IMR-90 (cell line): ENCODE measurements at regions not wholly inside any gene's neighbourhood (a gene's known extent, or its start where the extent isn't known, plus 50 kb on each side); places are given as distances from the start of the nearest gene placed in this dataset.

Experiments used
- ATAC-seq: fragments of 200-7000 bp; cut with Tn5 transposase; 2 replicates; pipeline ENCODE4 v1.9.1; 2020; ENCODE audit warnings: low read depth, mild to moderate bottlenecking, moderate library complexity
- BruUV-seq: library from RNA; stranded (reverse); fragments of 400-500 nt; replicated peaks from 2 replicates; lab custom pipeline; 2021; lab: Mats Ljungman, UMichigan
- CTCF ChIA-PET: fragments of 300-600 bp; formaldehyde crosslinking; extraction: SDS; loops from one replicate; lab custom pipeline; 2021; ENCODE audit warnings: antibody characterized with exemption; lab: Yijun Ruan, JAX
- POLR2A ChIA-PET: fragments of 300-600 bp; sonication (Branson Sonifier 250); formaldehyde crosslinking; loops from one replicate; lab custom pipeline; 2022; ENCODE audit warnings: antibody characterized with exemption; ENCODE audit not compliant: unreplicated experiment; lab: Charles Lee
- DNase-seq: peaks from one replicate; pipeline ENCODE4 v3.0.0; 2013
- H2AFZ ChIP-seq: replicated peaks from 2 replicates; pipeline ENCODE3; 2013; ENCODE audit warnings: low read length, mild to moderate bottlenecking; ENCODE audit not compliant: poor library complexity
- H2AK5ac ChIP-seq: 2 replicates; pipeline ENCODE4 v1.6.1; 2013; ENCODE audit warnings: low read depth, low read length, inconsistent platforms
- H2AK9ac ChIP-seq: replicated peaks from 2 replicates; pipeline ENCODE3; 2013; ENCODE audit warnings: mild to moderate bottlenecking, low read depth, low read length, moderate library complexity; ENCODE audit not compliant: poor library complexity
- H2BK120ac ChIP-seq: 2 replicates; pipeline ENCODE4 v1.6.1; 2013; ENCODE audit warnings: low read depth, low read length, inconsistent platforms
- H2BK15ac ChIP-seq: 3 replicates; pipeline ENCODE4 v1.6.1; 2013; ENCODE audit warnings: low read depth, low read length, inconsistent platforms
- H2BK20ac ChIP-seq: 2 replicates; pipeline ENCODE4 v1.6.1; 2013; ENCODE audit warnings: low read depth, mild to moderate bottlenecking, inconsistent platforms, low read length, moderate library complexity
- H2BK5ac ChIP-seq: 2 replicates; pipeline ENCODE4 v1.6.1; 2013; ENCODE audit warnings: mild to moderate bottlenecking, low read depth, low read length, inconsistent platforms; ENCODE audit not compliant: poor library complexity, severe bottlenecking
- H3K14ac ChIP-seq: replicated peaks from 2 replicates; pipeline ENCODE4 v1.6.1; 2013; ENCODE audit warnings: low read depth, low read length, inconsistent platforms
- H3K18ac ChIP-seq: 2 replicates; pipeline ENCODE4 v1.6.1; 2013; ENCODE audit warnings: low read depth, low read length, control low read depth
- H3K23ac ChIP-seq: 2 replicates; pipeline ENCODE4 v1.6.1; 2013; ENCODE audit warnings: low read depth, low read length, inconsistent platforms
- H3K27ac ChIP-seq: 2 replicates; pipeline ENCODE4 v1.5.1; 2013; ENCODE audit warnings: mild to moderate bottlenecking, control low read depth, low read length; ENCODE audit not compliant: insufficient read depth
- H3K27me3 ChIP-seq: 2 replicates; pipeline ENCODE4 v1.6.1; 2013; ENCODE audit warnings: low read length; ENCODE audit not compliant: control insufficient read depth, insufficient read depth
- H3K36me3 ChIP-seq: 2 replicates; pipeline ENCODE4 v1.6.1; 2013; ENCODE audit warnings: low read length, mixed read lengths; ENCODE audit not compliant: control insufficient read depth, insufficient read depth
- H3K4ac ChIP-seq: 2 replicates; pipeline ENCODE4 v1.6.1; 2013; ENCODE audit warnings: low read depth, low read length, inconsistent platforms
- H3K4me1 ChIP-seq: 2 replicates; pipeline ENCODE4 v1.6.1; 2013; ENCODE audit warnings: low read length, mixed read lengths; ENCODE audit not compliant: control insufficient read depth, insufficient read depth
- H3K4me2 ChIP-seq: 2 replicates; pipeline ENCODE4 v1.6.1; 2013; ENCODE audit warnings: low read depth, mild to moderate bottlenecking, control low read depth, low read length, moderate library complexity
- H3K4me3 ChIP-seq: 2 replicates; pipeline ENCODE4 v1.5.1; 2013; ENCODE audit warnings: low read depth, mild to moderate bottlenecking, control low read depth, low read length, moderate library complexity; ENCODE audit not compliant: insufficient read depth
- H3K56ac ChIP-seq: 2 replicates; pipeline ENCODE4 v1.6.1; 2013; ENCODE audit warnings: low read length, inconsistent platforms; ENCODE audit not compliant: insufficient read depth; ENCODE audit errors: extremely low read depth
- H3K79me1 ChIP-seq, 2 experiments: 2 replicates each; pipeline ENCODE4 v1.6.1; 2013; ENCODE audit warnings: low read length in 2 of 2, inconsistent platforms in 1 of 2, low read depth in 1 of 2
- H3K9ac ChIP-seq: 2 replicates; pipeline ENCODE4 v1.6.1; 2013; ENCODE audit warnings: low read depth, low read length, control low read depth
- H3K9me1 ChIP-seq: 2 replicates; pipeline ENCODE4 v1.6.1; 2013; ENCODE audit warnings: low read length, inconsistent platforms; ENCODE audit not compliant: insufficient read depth
- H3K9me3 ChIP-seq: 2 replicates; pipeline ENCODE4 v1.6.1; 2013; ENCODE audit warnings: low read length; ENCODE audit not compliant: control insufficient read depth, insufficient read depth
- H4K20me1 ChIP-seq: 2 replicates; pipeline ENCODE4 v1.6.1; 2013; ENCODE audit warnings: low read length, inconsistent platforms; ENCODE audit not compliant: insufficient read depth
- H4K5ac ChIP-seq: 2 replicates; pipeline ENCODE4 v1.6.1; 2013; ENCODE audit warnings: mild to moderate bottlenecking, low read depth, low read length, control low read depth
- H4K8ac ChIP-seq, 2 experiments: 2 replicates each; pipeline ENCODE4 v1.6.1; 2013; ENCODE audit warnings: low read depth in 2 of 2, low read length in 2 of 2, control low read depth in 1 of 2, inconsistent platforms in 1 of 2
- H4K91ac ChIP-seq: 2 replicates; pipeline ENCODE4 v1.6.1; 2013; ENCODE audit warnings: low read depth, low read length, inconsistent platforms; ENCODE audit not compliant: insufficient read depth
- BHLHE40 ChIP-seq: fragments of 150-350 bp; IDR thresholded peaks from 2 replicates; pipeline ENCODE4 v1.6.1; 2016; ENCODE audit warnings: mild to moderate bottlenecking, low read depth, low read length
- CHD1 ChIP-seq: IDR thresholded peaks from 2 replicates; pipeline ENCODE4 v1.6.1; 2012; ENCODE audit warnings: low read depth, low read length, improper control_type of control experiment
- CTCF ChIP-seq: conservative IDR thresholded peaks from 2 replicates; pipeline ENCODE4 v1.5.1; 2012; ENCODE audit warnings: mild to moderate bottlenecking, low read depth, low read length, improper control_type of control experiment
- ELK1 ChIP-seq: fragments of 150-350 bp; IDR thresholded peaks from 2 replicates; pipeline ENCODE4 v1.6.1; 2016; ENCODE audit warnings: low read depth, mild to moderate bottlenecking, low read length, moderate library complexity, borderline replicate concordance
- MAFK ChIP-seq: IDR thresholded peaks from 2 replicates; pipeline ENCODE4 v1.6.1; 2012; ENCODE audit warnings: low read depth, low read length, improper control_type of control experiment
- MAZ ChIP-seq: IDR thresholded peaks from 2 replicates; pipeline ENCODE4 v1.6.1; 2012; ENCODE audit warnings: low read depth, mild to moderate bottlenecking, low read length, improper control_type of control experiment, moderate library complexity, borderline replicate concordance
- MXI1 ChIP-seq: IDR thresholded peaks from 2 replicates; pipeline ENCODE4 v1.6.1; 2012; ENCODE audit warnings: low read depth, mild to moderate bottlenecking, low read length, moderate library complexity, borderline replicate concordance
- POLR2A ChIP-seq: IDR thresholded peaks from 2 replicates; pipeline ENCODE4 v1.6.1; 2012; ENCODE audit warnings: mild to moderate bottlenecking, low read depth, low read length
- RAD21 ChIP-seq: IDR thresholded peaks from 2 replicates; pipeline ENCODE4 v1.6.1; 2012; ENCODE audit warnings: low read length, improper control_type of control experiment
- RCOR1 ChIP-seq: IDR thresholded peaks from 2 replicates; pipeline ENCODE4 v1.6.1; 2012; ENCODE audit warnings: mild to moderate bottlenecking, low read length, improper control_type of control experiment; ENCODE audit not compliant: insufficient replicate concordance
- RFX5 ChIP-seq: IDR thresholded peaks from 2 replicates; pipeline ENCODE4 v1.8.0; 2012; ENCODE audit warnings: low read depth, mild to moderate bottlenecking, low read length, moderate library complexity
- SMC3 ChIP-seq: fragments of 150-350 bp; IDR thresholded peaks from 2 replicates; pipeline ENCODE4 v1.6.1; 2016; ENCODE audit warnings: low read depth, mild to moderate bottlenecking, antibody characterized with exemption, low read length, moderate library complexity
- USF2 ChIP-seq: fragments of 150-350 bp; IDR thresholded peaks from 2 replicates; pipeline ENCODE4 v1.6.1; 2017; ENCODE audit warnings: mild to moderate bottlenecking, antibody characterized with exemption, low read length, low read depth
- WGBS, 2 experiments: methylation state at CpG; one replicate each; pipeline versions ENCODE4 v1.1.5 to v1.1.7; 2013; ENCODE audit warnings: missing lambda C conversion rate in 2 of 2; ENCODE audit not compliant: insufficient read length in 1 of 2; ENCODE audit errors: extremely low coverage in 2 of 2; 5-methylcytosine and 5-hydroxymethylcytosine counted together
- dilution Hi-C: fragments of 300-500 bp; cut with HindIII; formaldehyde crosslinking; loops from one replicate; pipeline ENCODE4 v1.14.3; 2018; ENCODE audit warnings: low sequenced_read_pairs; ENCODE audit not compliant: unreplicated experiment
- in situ Hi-C: fragments of 300-500 bp; cut with MboI; formaldehyde crosslinking; loops from 3 replicates; pipeline ENCODE4 v1.14.3; 2019; ENCODE audit warnings: low sequenced_read_pairs, inconsistent platforms, mixed read lengths
- intact Hi-C: fragments of 100-400 bp; cut with micrococcal nuclease; formaldehyde crosslinking; loops from 2 replicates; pipeline ENCODE4 v1.10.0; 2022

- ChIA-PET POLR2A (no interaction called here), CTCF (no interaction called here)
- no peak overlapping the region for H4K5ac ChIP-seq
- intact Hi-C loops: loop anchor here (5.0 kb wide), 1 partner anchor 146 kb away; no protein-coding TSS in a partner anchor
- no peak overlapping the region for H3K27ac ChIP-seq
- H3K9me1 ChIP-seq: peaks cover 2% of the 10 kb centered on the region
- no peak overlapping the region for H3K56ac ChIP-seq
- H3K9ac ChIP-seq: no peak overlapping the region
- H2BK120ac ChIP-seq: peak overlapping the region; percentile 27; the same call in 1 of the 2 replicates
- H4K91ac ChIP-seq: no peak overlapping the region
- no peak overlapping the region for H2BK15ac ChIP-seq
- H2AFZ ChIP-seq: no peak overlapping the region
- no peaks in the 10 kb centered on the region for H3K36me3 ChIP-seq
- H3K14ac ChIP-seq: no peak overlapping the region
- peaks cover 10% of the 10 kb centered on the region; the same call in 1 of the 2 replicates for H3K4me1 ChIP-seq
- peaks cover 7% of the 10 kb centered on the region for H3K9me3 ChIP-seq
- dilution Hi-C loops: no loop called here
- H2AK9ac ChIP-seq: no peak overlapping the region
- H4K20me1 ChIP-seq: no peaks in the 10 kb centered on the region
- BruUV-seq: no TSS peak
- no peak overlapping the region for H2AK5ac ChIP-seq
- TF ChIP-seq MAZ: no peak
- TF ChIP-seq MAFK: no peak
- no peak for TF ChIP-seq SMC3
- TF ChIP-seq RFX5: no peak
- TF ChIP-seq USF2: no peak
- no peak for TF ChIP-seq ELK1
- no peak for TF ChIP-seq CTCF
- no peak for TF ChIP-seq BHLHE40
- no peak for TF ChIP-seq RCOR1
- TF ChIP-seq MXI1: no peak
- TF ChIP-seq CHD1: no peak
- TF ChIP-seq RAD21: no peak
- TF ChIP-seq POLR2A: no peak
- H3K27me3 ChIP-seq: no peaks in the 10 kb centered on the region
- no peak overlapping the region for H2BK5ac ChIP-seq
- no peak overlapping the region for H4K8ac ChIP-seq
- DNase-seq: no peak
- no peaks in the 10 kb centered on the region for H3K79me1 ChIP-seq
- no peak overlapping the region for H3K4me3 ChIP-seq
- in situ Hi-C loops: no loop called here
- ATAC-seq: no peak
- no peak overlapping the region for H3K4ac ChIP-seq
- no peak overlapping the region for H3K4me2 ChIP-seq
- WGBS, 2 experiments: no CpG with 5 or more reads among the region's 2 CpGs
- H3K23ac ChIP-seq: no peak overlapping the region
- H2BK20ac ChIP-seq: no peak overlapping the region
- H3K18ac ChIP-seq: peak overlapping the region; percentile 26; the same call in 1 of the 2 replicates
Measured at GRCh38 chr18:8893628-8894231, 188.4 kb downstream of the MTCL1 start.
